HCT116 (cell line): ENCODE measurements at regions not wholly inside any gene's neighbourhood (a gene's known extent, or its start where the extent isn't known, plus 50 kb on each side); places are given as distances from the start of the nearest gene placed in this dataset.
"Not testable (repeated sequence)": the region's sequence is repeated elsewhere in the genome, so short reads cannot be mapped to it uniquely, and the experiment has no call there.

Experiments
- ATAC-seq: fragments of 200-7000 bp; cut with Tn5 transposase; 2 replicates; pipeline ENCODE4 v1.9.1; 2020; ENCODE audit warnings: mild to moderate bottlenecking, moderate library complexity
- BruUV-seq: library from RNA; stranded (reverse); fragments of 400-500 nt; replicated peaks from 2 replicates; lab custom pipeline; 2021; lab: Mats Ljungman, UMichigan
- CTCF ChIA-PET: fragments of 300-600 bp; sonication (Branson Sonifier 250); formaldehyde crosslinking; loops from one replicate; lab custom pipeline; 2021; ENCODE audit warnings: antibody characterized with exemption; lab: Charles Lee
- POLR2A ChIA-PET: fragments of 300-600, 350-600 bp; sonication (Branson Sonifier 250); formaldehyde crosslinking; loops from one replicate; lab custom pipeline; 2021; ENCODE audit warnings: antibody characterized with exemption; lab: Charles Lee
- RAD21 ChIA-PET, 2 experiments: fragments of 300-600 bp; sonication (Branson Sonifier 250); formaldehyde crosslinking; loops; one replicate each; lab custom pipeline; 2023; ENCODE audit warnings: low total read pairs in 2 of 2; ENCODE audit not compliant: uncharacterized antibody in 2 of 2, unreplicated experiment in 2 of 2, low non-redundant PET in 1 of 2; lab: Charles Lee
- DNase-seq: peaks from one replicate; pipeline ENCODE4 v3.0.0-alpha.2; 2010; ENCODE audit warnings: low read depth, low spot score
- H2AFZ ChIP-seq: fragments of 200-600 bp; shearing (Covaris generic), sonication (generic); 2 replicates; pipeline ENCODE4 v1.6.1; 2017; ENCODE audit warnings: low read depth, mixed run types, mixed read lengths, antibody characterized with exemption, low read length; ENCODE audit not compliant: poor library complexity, severe bottlenecking
- H3K27ac ChIP-seq: 2 replicates; pipeline ENCODE4 v1.5.1; 2012; ENCODE audit warnings: low read depth, low read length
- H3K27me3 ChIP-seq: fragments of 200-600 bp; sonication (generic); 2 replicates; pipeline ENCODE4 v1.6.1; 2016; ENCODE audit warnings: mixed run types, low read length, mixed read lengths; ENCODE audit not compliant: insufficient read depth
- H3K36me3 ChIP-seq, 2 experiments: fragments of 200-500 bp in 1 of 2; fragments of 200-600 bp in 1 of 2; sonication (Bioruptor generic) in 1 of 2; sonication (generic) in 1 of 2; 2 replicates each; pipeline versions ENCODE4 v1.5.1 to v1.6.1; 2014 to 2016; ENCODE audit warnings: low read length in 2 of 2, inconsistent platforms in 1 of 2, mixed read lengths in 1 of 2, mixed run types in 1 of 2; ENCODE audit not compliant: insufficient read depth in 2 of 2, control insufficient read depth in 1 of 2
- H3K4me1 ChIP-seq, 2 experiments: fragments of 200-600 bp in 1 of 2; sonication (generic) in 1 of 2; 2 replicates each; pipeline versions ENCODE4 v1.5.1 to v1.6.1; 2012 to 2017; ENCODE audit warnings: low read length in 2 of 2, inconsistent platforms in 1 of 2, mild to moderate bottlenecking in 1 of 2, mixed read lengths in 1 of 2, mixed run types in 1 of 2, moderate library complexity in 1 of 2; ENCODE audit not compliant: insufficient read depth in 2 of 2, control insufficient read depth in 1 of 2
- H3K4me2 ChIP-seq: fragments of 200-600 bp; sonication (generic); 2 replicates; pipeline ENCODE4 v1.6.1; 2017; ENCODE audit warnings: mixed run types, low read length, mixed read lengths
- H3K4me3 ChIP-seq, 2 experiments: fragments of 200-600 bp in 1 of 2; sonication (generic) in 1 of 2; replicated peaks in 1 of 2; 2 replicates each; pipeline ENCODE4 v1.5.1; 2011 to 2016; ENCODE audit warnings: low read length in 2 of 2, control low read depth in 1 of 2, low read depth in 1 of 2, mild to moderate bottlenecking in 1 of 2, mixed read lengths in 1 of 2, mixed run types in 1 of 2
- H3K79me2 ChIP-seq: fragments of 200-600 bp; sonication (generic); 2 replicates; pipeline ENCODE4 v1.6.1; 2017; ENCODE audit warnings: mild to moderate bottlenecking, mixed run types, low read length, moderate library complexity, mixed read lengths; ENCODE audit not compliant: insufficient read depth
- H3K9ac ChIP-seq: fragments of 200-600 bp; sonication (generic); 2 replicates; pipeline ENCODE4 v1.6.1; 2016; ENCODE audit warnings: low read length, mixed read lengths
- H3K9me2 ChIP-seq: fragments of 200-600 bp; sonication (generic), shearing (Covaris generic); 2 replicates; pipeline ENCODE4 v1.6.1; 2017; ENCODE audit warnings: mixed run types, mild to moderate bottlenecking, moderate library complexity; ENCODE audit not compliant: insufficient read depth
- H3K9me3 ChIP-seq, 2 experiments: fragments of 200-500 bp in 1 of 2; fragments of 200-600 bp in 1 of 2; sonication (Bioruptor generic) in 1 of 2; sonication (generic) in 1 of 2; 2 replicates each; pipeline ENCODE4 v1.6.1; 2014 to 2017; ENCODE audit warnings: low read length in 2 of 2, mixed read lengths in 2 of 2, inconsistent platforms in 1 of 2, low read depth in 1 of 2, mild to moderate bottlenecking in 1 of 2, mixed run types in 1 of 2, moderate library complexity in 1 of 2; ENCODE audit not compliant: control insufficient read depth in 1 of 2, insufficient read depth in 1 of 2
- H4K20me1 ChIP-seq: fragments of 200-600 bp; sonication (generic), shearing (Covaris generic); 2 replicates; pipeline ENCODE4 v1.6.1; 2017; ENCODE audit warnings: mixed run types, mild to moderate bottlenecking, moderate library complexity; ENCODE audit not compliant: insufficient read depth
- ATF3 ChIP-seq: IDR thresholded peaks from 2 replicates; pipeline ENCODE4 v1.6.1; 2012
- CBX3 ChIP-seq: IDR thresholded peaks from 2 replicates; pipeline ENCODE4 v1.6.1; 2012; ENCODE audit warnings: low read depth
- CTCF ChIP-seq, 3 experiments: fragments of 200-600 bp in 1 of 3; sonication (generic) in 1 of 3; IDR thresholded peaks in 2 of 3; conservative IDR thresholded peaks in 1 of 3; 2 replicates each; pipeline ENCODE4 v1.5.1; 2012 to 2017; ENCODE audit warnings: low read depth in 2 of 3, low read length in 2 of 3, antibody characterized with exemption in 1 of 3, borderline replicate concordance in 1 of 3, control low read depth in 1 of 3, mild to moderate bottlenecking in 1 of 3, mixed read lengths in 1 of 3, mixed run types in 1 of 3, moderate library complexity in 1 of 3; ENCODE audit not compliant: insufficient read depth in 1 of 3
- EZH2 ChIP-seq: fragments of 200-600 bp; sonication (generic); IDR thresholded peaks from 2 replicates; pipeline ENCODE4 v1.6.1; 2017; ENCODE audit warnings: antibody characterized with exemption, mixed run types
- POLR2AphosphoS5 ChIP-seq: IDR thresholded peaks from 2 replicates; pipeline ENCODE4 v1.6.1; 2011; ENCODE audit warnings: mild to moderate bottlenecking, low read depth, low read length, moderate library complexity
- SIN3A ChIP-seq: IDR thresholded peaks from 2 replicates; pipeline ENCODE4 v1.6.1; 2012; ENCODE audit warnings: low read depth
- SRF ChIP-seq: IDR thresholded peaks from 2 replicates; pipeline ENCODE4 v1.6.1; 2012; ENCODE audit warnings: low read depth
- YY1 ChIP-seq: IDR thresholded peaks from 2 replicates; pipeline ENCODE4 v1.6.1; 2011; ENCODE audit warnings: low read length, low read depth, moderate library complexity, mild to moderate bottlenecking; ENCODE audit not compliant: insufficient replicate concordance; ENCODE audit errors: extremely low read depth
- ZNF274 ChIP-seq: fragments of 200-500 bp; sonication (Bioruptor generic); IDR thresholded peaks from 2 replicates; pipeline ENCODE4 v1.6.1; 2014; ENCODE audit warnings: mild to moderate bottlenecking, low read depth, low read length, inconsistent platforms
- intact Hi-C: fragments of 100-400 bp; cut with micrococcal nuclease; formaldehyde crosslinking; loops from 2 replicates; pipeline ENCODE4 v1.10.0; 2022

GRCh38 chr7:118863966-118864365 lies 639.5 kb downstream of the ANKRD7 start (continued):
- no peak for TF ChIP-seq YY1

GRCh38 chr7:118867860-118868259 lies 643.4 kb downstream of the ANKRD7 start:
- no peaks in the 10 kb centered on the region for H3K9me3 ChIP-seq

GRCh38 chr7:118869141-118869540 lies 644.6 kb downstream of the ANKRD7 start:
- DNase-seq, H3K27me3 ChIP-seq, H3K9me2 ChIP-seq, H2AFZ ChIP-seq, CTCF ChIA-PET, intact Hi-C loops, H3K4me3 ChIP-seq, H3K4me2 ChIP-seq, H3K36me3 ChIP-seq, H3K9me3 ChIP-seq, RAD21 ChIA-PET, BruUV-seq, H4K20me1 ChIP-seq, H3K4me1 ChIP-seq, H3K27ac ChIP-seq, H3K9ac ChIP-seq, POLR2A ChIA-PET, ATAC-seq, H3K79me2 ChIP-seq: not testable (repeated sequence)

More at GRCh38 chr7:118867860-118868259, 643.4 kb downstream of the ANKRD7 start:
- RAD21 ChIA-PET: no interaction called here
- Histone ChIP-seq H3K27me3 (no peaks in the 10 kb centered on the region), H3K9ac (no peak overlapping the region), H3K27ac (no peak overlapping the region), H4K20me1 (no peaks in the 10 kb centered on the region), H3K4me2 (no peak overlapping the region)
- DNase-seq: no peak
- no peak for TF ChIP-seq CBX3
- no peak for TF ChIP-seq ATF3
- TF ChIP-seq ZNF274: no peak
- no peak for TF ChIP-seq POLR2AphosphoS5
- TF ChIP-seq SIN3A: no peak
- no peak for TF ChIP-seq CTCF (IDR thresholded peaks at IDR 0.05 in 2 of 3, conservative IDR thresholded peaks at IDR 0.05 in 1 of 3; ENCODE audit: borderline replicate concordance in 1 of 3, insufficient read depth in 1 of 3, low read depth in 2 of 3, low read length in 2 of 3)
- no peak for TF ChIP-seq EZH2
- TF ChIP-seq SRF: no peak
- TF ChIP-seq, all 23 proteins: peak for 0
- Histone ChIP-seq H3K4me1 (peaks cover 0 to 5% of the 10 kb centered on the region in 2 experiments; a peak in 2 of 4 replicates), H3K36me3 (no peaks in the 10 kb centered on the region), H3K4me3 (no peak overlapping the region), H2AFZ (no peak overlapping the region), H3K79me2 (no peaks in the 10 kb centered on the region), H3K9me2 (no peaks in the 10 kb centered on the region)
- POLR2A ChIA-PET: no interaction called here
- intact Hi-C loops: no loop called here
- ATAC-seq: no peak
- CTCF ChIA-PET: no interaction called here
- no TSS peak for BruUV-seq
